WTC11 (cell line): ENCODE measurements at regions not wholly inside any gene's neighbourhood (a gene's known extent, or its start where the extent isn't known, plus 50 kb on each side); places are given as distances from the start of the nearest gene placed in this dataset.

Source experiments
- ATAC-seq: fragments of 200-7000 bp; cut with Tn5 transposase; 2 replicates; pipeline ENCODE4 v1.10.0; 2021; ENCODE audit warnings: mild to moderate bottlenecking, moderate library complexity
- CTCF ChIA-PET: fragments of 300-600 bp; sonication (Branson Sonifier 250); formaldehyde crosslinking; loops from one replicate; lab custom pipeline; 2021; ENCODE audit warnings: antibody characterized with exemption; lab: Charles Lee
- POLR2A ChIA-PET: fragments of 350-600 bp; sonication (Branson Sonifier 250); formaldehyde crosslinking; loops from one replicate; lab custom pipeline; 2021; ENCODE audit warnings: antibody characterized with exemption; lab: Charles Lee
- DNase-seq: peaks from one replicate; pipeline ENCODE4 v3.0.0; 2021; ENCODE audit warnings: low spot score
- H3K27ac Mint-ChIP-seq: 2 replicates; pipeline ENCODE4 v1.8.0; 2021; ENCODE audit warnings: mixed read lengths
- H3K27me3 Mint-ChIP-seq: 2 replicates; pipeline ENCODE4 v1.8.0; 2021; ENCODE audit warnings: low read depth, mild to moderate bottlenecking, moderate library complexity, mixed read lengths
- H3K36me3 Mint-ChIP-seq: 2 replicates; pipeline ENCODE4 v1.8.0; 2021; ENCODE audit warnings: mixed read lengths
- H3K4me1 Mint-ChIP-seq: 2 replicates; pipeline ENCODE4 v1.8.0; 2022; ENCODE audit warnings: mixed read lengths
- H3K4me3 Mint-ChIP-seq: 2 replicates; pipeline ENCODE4 v1.8.0; 2021; ENCODE audit warnings: mild to moderate bottlenecking, moderate library complexity, mixed read lengths
- H3K9me3 Mint-ChIP-seq: 2 replicates; pipeline ENCODE4 v1.8.0; 2021; ENCODE audit warnings: mixed read lengths
- CREB1 ChIP-seq: sonication (generic); formaldehyde crosslinking; IDR thresholded peaks from 2 replicates; pipeline ENCODE4 v1.8.0; 2023; ENCODE audit warnings: mild to moderate bottlenecking, missing genetic modification reagents
- E2F1 ChIP-seq: sonication (generic); formaldehyde crosslinking; IDR thresholded peaks from 2 replicates; pipeline ENCODE4 v1.8.0; 2022; ENCODE audit warnings: mild to moderate bottlenecking, missing genetic modification reagents
- EMX1 ChIP-seq: fragments of 250-450 bp; sonication (Bioruptor Pico); IDR thresholded peaks from 2 replicates; pipeline ENCODE4 v1.8.0; 2021; ENCODE audit warnings: mild to moderate bottlenecking
- ESRRA ChIP-seq: sonication (generic); formaldehyde crosslinking; IDR thresholded peaks from 2 replicates; pipeline ENCODE4 v1.8.1; 2022; ENCODE audit warnings: mild to moderate bottlenecking, missing genetic modification reagents, borderline replicate concordance
- FOXJ3 ChIP-seq: sonication (generic); formaldehyde crosslinking; IDR thresholded peaks from 2 replicates; pipeline ENCODE4 v1.9.0; 2021; ENCODE audit warnings: missing genetic modification reagents, mild to moderate bottlenecking, borderline replicate concordance
- GTF2I ChIP-seq: fragments of 250-450 bp; sonication (Bioruptor Pico); conservative IDR thresholded peaks from 2 replicates; pipeline ENCODE4 v1.4.0; 2021; ENCODE audit warnings: mild to moderate bottlenecking
- KAT7 ChIP-seq: sonication (generic); formaldehyde crosslinking; IDR thresholded peaks from 2 replicates; pipeline ENCODE4 v1.8.1; 2023; ENCODE audit warnings: missing genetic modification reagents, mild to moderate bottlenecking, borderline replicate concordance
- NR1H2 ChIP-seq: sonication (generic); formaldehyde crosslinking; IDR thresholded peaks from 2 replicates; pipeline ENCODE4 v1.9.0; 2021; ENCODE audit warnings: mild to moderate bottlenecking, moderate library complexity, missing genetic modification reagents
- OVOL2 ChIP-seq: fragments of 250-450 bp; sonication (Bioruptor Pico); IDR thresholded peaks from 2 replicates; pipeline ENCODE4 v1.9.0; 2021; ENCODE audit warnings: mild to moderate bottlenecking, borderline replicate concordance
- PRDM15 ChIP-seq: sonication (generic); formaldehyde crosslinking; IDR thresholded peaks from 2 replicates; pipeline ENCODE4 v1.8.0; 2022; ENCODE audit warnings: missing genetic modification reagents
- PRRX2 ChIP-seq: fragments of 250-450 bp; sonication (Bioruptor Pico); IDR thresholded peaks from 2 replicates; pipeline ENCODE4 v1.8.0; 2021; ENCODE audit warnings: mild to moderate bottlenecking
- SMAD3 ChIP-seq: sonication (generic); formaldehyde crosslinking; IDR thresholded peaks from 2 replicates; pipeline ENCODE4 v1.8.0; 2022; ENCODE audit warnings: missing genetic modification reagents, mild to moderate bottlenecking, borderline replicate concordance
- SMAD4 ChIP-seq: sonication (generic); formaldehyde crosslinking; IDR thresholded peaks from 2 replicates; pipeline ENCODE4 v1.8.0; 2022; ENCODE audit warnings: mild to moderate bottlenecking, missing genetic modification reagents
- ZNF317 ChIP-seq: sonication (generic); formaldehyde crosslinking; IDR thresholded peaks from 2 replicates; pipeline ENCODE4 v1.8.1; 2023; ENCODE audit warnings: low read depth, mild to moderate bottlenecking, moderate library complexity, missing genetic modification reagents, borderline replicate concordance
- ZNF425 ChIP-seq: fragments of 250-450 bp; sonication (Bioruptor Pico); conservative IDR thresholded peaks from 2 replicates; pipeline ENCODE4 v1.9.0; 2021; ENCODE audit warnings: mild to moderate bottlenecking
- ZNF532 ChIP-seq: fragments of 250-450 bp; sonication (Bioruptor Pico); IDR thresholded peaks from 2 replicates; pipeline ENCODE4 v1.9.0; 2021; ENCODE audit warnings: mild to moderate bottlenecking, borderline replicate concordance
- ZNF671 ChIP-seq: fragments of 250-450 bp; sonication (Bioruptor Pico); IDR thresholded peaks from 2 replicates; pipeline ENCODE4 v1.8.0; 2021; ENCODE audit warnings: mild to moderate bottlenecking
- TF ChIP-seq, protein P1 (sequence below): fragments of 250-450 bp; sonication (Bioruptor Pico); IDR thresholded peaks from 2 replicates; pipeline ENCODE4 v1.8.0; 2021; ENCODE audit warnings: mild to moderate bottlenecking
- TF ChIP-seq, protein P2 (sequence below): sonication (generic); formaldehyde crosslinking; IDR thresholded peaks from 2 replicates; pipeline ENCODE4 v1.8.0; 2023; ENCODE audit warnings: missing genetic modification reagents

GRCh38 chr22:26998716-26999115, 341.3 kb downstream of the MIAT start:
- ATAC-seq (no peak), DNase-seq (no peak)
- POLR2A ChIA-PET: no interaction called here
- no peaks in the 10 kb centered on the region for H3K9me3 Mint-ChIP-seq
- no peaks in the 10 kb centered on the region for H3K36me3 Mint-ChIP-seq
- H3K27ac Mint-ChIP-seq: no peak overlapping the region
- H3K4me3 Mint-ChIP-seq: no peak overlapping the region
- TF ChIP-seq NR1H2 (CRISPR knock-in tag) (no peak), ZNF317 (CRISPR knock-in tag) (no peak), OVOL2 (CRISPR knock-in tag) (no peak), ZNF425 (CRISPR knock-in tag) (no peak), FOXJ3 (CRISPR knock-in tag) (no peak), GTF2I (CRISPR knock-in tag) (no peak), PRDM15 (CRISPR knock-in tag) (no peak), SMAD3 (no peak), SMAD4 (CRISPR knock-in tag) (no peak), PRRX2 (CRISPR knock-in tag) (no peak), ZNF671 (CRISPR knock-in tag) (no peak), KAT7 (CRISPR knock-in tag) (no peak), ZNF532 (CRISPR knock-in tag) (no peak), CREB1 (CRISPR knock-in tag) (no peak), ESRRA (no peak), EMX1 (no peak), E2F1 (CRISPR knock-in tag) (no peak)
- TF ChIP-seq, protein P1, sequence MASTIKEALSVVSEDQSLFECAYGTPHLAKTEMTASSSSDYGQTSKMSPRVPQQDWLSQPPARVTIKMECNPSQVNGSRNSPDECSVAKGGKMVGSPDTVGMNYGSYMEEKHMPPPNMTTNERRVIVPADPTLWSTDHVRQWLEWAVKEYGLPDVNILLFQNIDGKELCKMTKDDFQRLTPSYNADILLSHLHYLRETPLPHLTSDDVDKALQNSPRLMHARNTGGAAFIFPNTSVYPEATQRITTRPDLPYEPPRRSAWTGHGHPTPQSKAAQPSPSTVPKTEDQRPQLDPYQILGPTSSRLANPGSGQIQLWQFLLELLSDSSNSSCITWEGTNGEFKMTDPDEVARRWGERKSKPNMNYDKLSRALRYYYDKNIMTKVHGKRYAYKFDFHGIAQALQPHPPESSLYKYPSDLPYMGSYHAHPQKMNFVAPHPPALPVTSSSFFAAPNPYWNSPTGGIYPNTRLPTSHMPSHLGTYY (CRISPR knock-in tag): no peak
- TF ChIP-seq, protein P2, sequence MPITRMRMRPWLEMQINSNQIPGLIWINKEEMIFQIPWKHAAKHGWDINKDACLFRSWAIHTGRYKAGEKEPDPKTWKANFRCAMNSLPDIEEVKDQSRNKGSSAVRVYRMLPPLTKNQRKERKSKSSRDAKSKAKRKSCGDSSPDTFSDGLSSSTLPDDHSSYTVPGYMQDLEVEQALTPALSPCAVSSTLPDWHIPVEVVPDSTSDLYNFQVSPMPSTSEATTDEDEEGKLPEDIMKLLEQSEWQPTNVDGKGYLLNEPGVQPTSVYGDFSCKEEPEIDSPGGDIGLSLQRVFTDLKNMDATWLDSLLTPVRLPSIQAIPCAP: no peak
- H3K27me3 Mint-ChIP-seq: peaks cover 3% of the 10 kb centered on the region
- peaks cover 16% of the 10 kb centered on the region for H3K4me1 Mint-ChIP-seq
- CTCF ChIA-PET: no interaction called here
